PC-3 (cell line): ENCODE measurements at regions not wholly inside any gene's neighbourhood (a gene's known extent, or its start where the extent isn't known, plus 50 kb on each side); places are given as distances from the start of the nearest gene placed in this dataset.

Experiments used
- ATAC-seq: fragments of 200-7000 bp; cut with Tn5 transposase; 2 replicates; pipeline ENCODE4 v1.9.1; 2020; ENCODE audit warnings: mild to moderate bottlenecking, moderate library complexity
- BruUV-seq: library from RNA; stranded (reverse); fragments of 400-500 nt; replicated peaks from 2 replicates; lab custom pipeline; 2021; lab: Mats Ljungman, UMichigan
- CTCF ChIA-PET: fragments of 300-600 bp; sonication (Branson Sonifier 250); formaldehyde crosslinking; loops from one replicate; lab custom pipeline; 2022; ENCODE audit warnings: antibody characterized with exemption; lab: Charles Lee
- POLR2A ChIA-PET: fragments of 300-600 bp; sonication (Branson Sonifier 250); formaldehyde crosslinking; loops from one replicate; lab custom pipeline; 2022; ENCODE audit warnings: antibody characterized with exemption; ENCODE audit not compliant: unreplicated experiment; lab: Charles Lee
- DNase-seq: peaks from one replicate; pipeline ENCODE4 v3.0.0-alpha.2; 2015
- H2AFZ ChIP-seq: fragments of 300-600 bp; sonication (generic); 2 replicates; pipeline ENCODE4 v1.6.0; 2016; ENCODE audit warnings: antibody characterized with exemption, low read length
- H3F3A ChIP-seq: fragments of 300-600 bp; sonication (generic); one replicate; pipeline ENCODE4 v1.6.0; 2017; ENCODE audit warnings: antibody characterized with exemption, low read length, control low read depth, mild to moderate bottlenecking; ENCODE audit not compliant: unreplicated experiment
- H3K27ac ChIP-seq: fragments of 300-600 bp; sonication (generic); 2 replicates; pipeline ENCODE4 v1.5.1; 2016; ENCODE audit warnings: mild to moderate bottlenecking, low read length
- H3K27me3 ChIP-seq: fragments of 300-600 bp; sonication (generic); 2 replicates; pipeline ENCODE4 v1.6.1; 2016; ENCODE audit warnings: low read length, mixed read lengths
- H3K36me3 ChIP-seq: fragments of 300-600 bp; sonication (generic); 2 replicates; pipeline ENCODE4 v1.6.1; 2016; ENCODE audit warnings: low read depth, mixed run types, low read length, mixed read lengths
- H3K4me1 ChIP-seq: fragments of 300-600 bp; sonication (generic); 2 replicates; pipeline ENCODE4 v1.5.1; 2016; ENCODE audit warnings: low read length; ENCODE audit not compliant: insufficient read depth
- H3K4me2 ChIP-seq: fragments of 300-600 bp; sonication (generic); 2 replicates; pipeline ENCODE4 v1.6.0; 2016; ENCODE audit warnings: low read length
- H3K4me3 ChIP-seq: fragments of 300-600 bp; sonication (generic); 2 replicates; pipeline ENCODE4 v1.5.1; 2016; ENCODE audit warnings: mild to moderate bottlenecking, low read length, mixed read lengths
- H3K79me2 ChIP-seq: fragments of 300-600 bp; sonication (generic); 2 replicates; pipeline ENCODE4 v1.6.1; 2017; ENCODE audit warnings: low read length, mixed read lengths
- H3K9ac ChIP-seq: fragments of 300-600 bp; sonication (generic); 2 replicates; pipeline ENCODE4 v1.6.0; 2016; ENCODE audit warnings: mild to moderate bottlenecking, low read length
- H3K9me2 ChIP-seq: fragments of 300-600 bp; sonication (generic); replicated peaks from 2 replicates; pipeline ENCODE4 v1.6.1; 2016; ENCODE audit warnings: mixed run types, low read length, mixed read lengths
- H3K9me3 ChIP-seq: fragments of 300-600 bp; sonication (generic); 2 replicates; pipeline ENCODE4 v1.6.1; 2016; ENCODE audit warnings: low read length, mixed read lengths
- H4K20me1 ChIP-seq: fragments of 300-600 bp; sonication (generic); 2 replicates; pipeline ENCODE4 v1.6.1; 2016; ENCODE audit warnings: low read length, mixed read lengths
- CTCF ChIP-seq: fragments of 300-600 bp; sonication (generic); conservative IDR thresholded peaks from 2 replicates; pipeline ENCODE4 v1.5.1; 2017; ENCODE audit warnings: antibody characterized with exemption, low read depth, mild to moderate bottlenecking, low read length
- EZH2 ChIP-seq: fragments of 300-600 bp; sonication (generic); IDR thresholded peaks from one replicate; pipeline ENCODE4 v1.6.1; 2017; ENCODE audit warnings: antibody characterized with exemption, mild to moderate bottlenecking, low read length; ENCODE audit not compliant: unreplicated experiment
- EZH2phosphoT487 ChIP-seq: fragments of 300-600 bp; sonication (generic); IDR thresholded peaks from 2 replicates; pipeline ENCODE4 v1.6.1; 2018; ENCODE audit warnings: mild to moderate bottlenecking, antibody characterized with exemption, low read length, borderline replicate concordance
- intact Hi-C: fragments of 100-400 bp; cut with micrococcal nuclease; formaldehyde crosslinking; loops from 2 replicates; pipeline ENCODE4 v1.9.0; 2023

GRCh38 chr10:28954211-28954610, 276.9 kb downstream of the BAMBI start:
- H3K9me3 ChIP-seq: no peaks in the 10 kb centered on the region
- no peak overlapping the region for H3K9ac ChIP-seq
- no peak overlapping the region for H3K4me2 ChIP-seq
- intact Hi-C loops: no loop called here
- H2AFZ ChIP-seq: no peak overlapping the region
- no peak overlapping the region for H3K4me3 ChIP-seq
- no peaks in the 10 kb centered on the region for H3F3A ChIP-seq
- no peak for TF ChIP-seq EZH2phosphoT487
- TF ChIP-seq CTCF: no peak
- no peak for TF ChIP-seq EZH2
- H3K9me2 ChIP-seq: no peaks in the 10 kb centered on the region
- DNase-seq (no peak), ATAC-seq (no peak)
- no peaks in the 10 kb centered on the region for H3K27me3 ChIP-seq
- BruUV-seq: no TSS peak
- no peak overlapping the region for H3K27ac ChIP-seq
- H4K20me1 ChIP-seq: no peaks in the 10 kb centered on the region
- no peaks in the 10 kb centered on the region for H3K79me2 ChIP-seq
- ChIA-PET CTCF (no interaction called here), POLR2A (no interaction called here)
- no peaks in the 10 kb centered on the region for H3K4me1 ChIP-seq
- no peaks in the 10 kb centered on the region for H3K36me3 ChIP-seq

- H3K79me2 ChIP-seq: no peaks in the 10 kb centered on the region
- H3K9me3 ChIP-seq: no peaks in the 10 kb centered on the region
- no TSS peak for BruUV-seq
- no peak overlapping the region for H3K9ac ChIP-seq
- ATAC-seq (no peak), DNase-seq (no peak)
- intact Hi-C loops: no loop called here
- H3K9me2 ChIP-seq: no peaks in the 10 kb centered on the region
- CTCF ChIA-PET: no interaction called here
- no peak overlapping the region for H3K4me3 ChIP-seq
- H4K20me1 ChIP-seq: no peaks in the 10 kb centered on the region
- H3K27ac ChIP-seq: no peak overlapping the region
- no peaks in the 10 kb centered on the region for H3K27me3 ChIP-seq
- H3K4me1 ChIP-seq: no peaks in the 10 kb centered on the region
- no peak overlapping the region for H3K4me2 ChIP-seq
- no peak overlapping the region for H2AFZ ChIP-seq
- H3K36me3 ChIP-seq: no peaks in the 10 kb centered on the region
- H3F3A ChIP-seq: no peaks in the 10 kb centered on the region
- TF ChIP-seq EZH2 (no peak), EZH2phosphoT487 (no peak), CTCF (no peak)
- POLR2A ChIA-PET: no interaction called here
These were observed 281.1 kb downstream of the BAMBI start for GRCh38 chr10:28958468-28958867.

GRCh38 chr10:28959850-28960501, 282.7 kb downstream of the BAMBI start:
- H2AFZ ChIP-seq: no peak overlapping the region
- DNase-seq: no peak
- TF ChIP-seq CTCF: no peak
- TF ChIP-seq EZH2phosphoT487: no peak
- TF ChIP-seq EZH2: no peak
- H4K20me1 ChIP-seq: no peaks in the 10 kb centered on the region
- no peak overlapping the region for H3K9ac ChIP-seq
- CTCF ChIA-PET: no interaction called here
- intact Hi-C loops: no loop called here
- H3K4me3 ChIP-seq: no peak overlapping the region
- H3K27me3 ChIP-seq: no peaks in the 10 kb centered on the region
- POLR2A ChIA-PET: no interaction called here
- no peaks in the 10 kb centered on the region for H3K36me3 ChIP-seq
- H3K9me2 ChIP-seq: no peaks in the 10 kb centered on the region
- H3K79me2 ChIP-seq: no peaks in the 10 kb centered on the region
- H3F3A ChIP-seq: no peaks in the 10 kb centered on the region
- no peak overlapping the region for H3K4me2 ChIP-seq
- BruUV-seq: no TSS peak
- H3K9me3 ChIP-seq: no peaks in the 10 kb centered on the region
- H3K4me1 ChIP-seq: no peaks in the 10 kb centered on the region
- no peak overlapping the region for H3K27ac ChIP-seq
- no peak for ATAC-seq
